HepG2 (cell line): ENCODE measurements at regions not wholly inside any gene's neighbourhood (a gene's known extent, or its start where the extent isn't known, plus 50 kb on each side); places are given as distances from the start of the nearest gene placed in this dataset.

ENCODE experiments used
- ATAC-seq: fragments of 200-7000 bp; cut with Tn5 transposase; 3 replicates; pipeline ENCODE4 v1.9.1; 2020; ENCODE audit warnings: mild to moderate bottlenecking, moderate library complexity
- BruUV-seq: library from RNA; stranded (reverse); fragments of 400-500 nt; replicated peaks from 2 replicates; lab custom pipeline; 2021; lab: Mats Ljungman, UMichigan
- CTCF ChIA-PET: fragments of 300-600 bp; formaldehyde crosslinking; extraction: SDS; loops from one replicate; lab custom pipeline; 2021; ENCODE audit warnings: low total read pairs, inconsistent platforms, low intra/inter-chr PET ratio; lab: Yijun Ruan, JAX
- POLR2A ChIA-PET: fragments of 350-600 bp; sonication (Branson Sonifier 250); formaldehyde crosslinking; loops from one replicate; lab custom pipeline; 2020; ENCODE audit warnings: antibody characterized with exemption, inconsistent platforms; lab: Yijun Ruan, JAX
- DNase-seq: peaks from one replicate; pipeline ENCODE4 v3.0.0-alpha.2; 2015; ENCODE audit warnings: low spot score
- FAIRE-seq: peaks from 3 replicates; lab custom pipeline; 2011; peaks lifted over from hg19 to GRCh38; lab: Jason Lieb, UNC
- H2AFZ ChIP-seq: one replicate; pipeline ENCODE4 v1.6.1; 2011; ENCODE audit warnings: low read length, inconsistent platforms
- H3K27ac ChIP-seq: fragments of 300-600 bp; 3 replicates; pipeline ENCODE4 v1.8.0; 2011; ENCODE audit warnings: mixed run types, mild to moderate bottlenecking, mixed read lengths, low read length, inconsistent platforms; ENCODE audit not compliant: insufficient read depth; ENCODE audit errors: extremely low read length
- H3K27me3 ChIP-seq, 2 experiments: fragments of 200-600 bp in 1 of 2; 2 replicates in 1 of 2; 3 replicates in 1 of 2; pipeline versions ENCODE4 v1.6.0 to v1.8.0; 2011; ENCODE audit warnings: low read length in 2 of 2, mild to moderate bottlenecking in 2 of 2, moderate library complexity in 2 of 2, inconsistent platforms in 1 of 2; ENCODE audit not compliant: insufficient read depth in 2 of 2, control insufficient read depth in 1 of 2
- H3K36me3 ChIP-seq, 2 experiments: fragments of 200-600 bp in 1 of 2; replicated peaks in 1 of 2; 2 replicates in 1 of 2; 3 replicates in 1 of 2; pipeline versions ENCODE4 v1.5.1 to v1.8.0; 2011; ENCODE audit warnings: low read length in 2 of 2, inconsistent platforms in 1 of 2; ENCODE audit not compliant: insufficient read depth in 2 of 2, control insufficient read depth in 1 of 2
- H3K4me1 ChIP-seq: 2 replicates; pipeline ENCODE4 v1.5.1; 2012; ENCODE audit warnings: low read length, inconsistent platforms; ENCODE audit not compliant: insufficient read depth
- H3K4me2 ChIP-seq: 2 replicates; pipeline ENCODE4 v1.6.0; 2011; ENCODE audit warnings: low read depth, low read length, inconsistent platforms
- H3K4me3 ChIP-seq, 3 experiments: fragments of 200-600 bp in 1 of 3; sonication (generic), shearing (Covaris generic) in 1 of 3; replicated peaks in 1 of 3; 2 replicates each; pipeline ENCODE4 v1.5.1; 2011 to 2016; ENCODE audit warnings: low read length in 3 of 3, inconsistent platforms in 2 of 3, low read depth in 2 of 3, mild to moderate bottlenecking in 2 of 3, control low read depth in 1 of 3, mixed read lengths in 1 of 3; ENCODE audit not compliant: insufficient read depth in 1 of 3
- H3K79me2 ChIP-seq: one replicate; pipeline ENCODE4 v1.6.1; 2011; ENCODE audit warnings: low read length, inconsistent platforms; ENCODE audit not compliant: insufficient read depth
- H3K9ac ChIP-seq: 2 replicates; pipeline ENCODE4 v1.6.0; 2011; ENCODE audit warnings: mild to moderate bottlenecking, low read depth, low read length, inconsistent platforms; ENCODE audit not compliant: insufficient read depth
- H3K9me3 ChIP-seq: 2 replicates; pipeline ENCODE4 v1.5.1; 2012; ENCODE audit warnings: mild to moderate bottlenecking, low read length
- H4K20me1 ChIP-seq: 2 replicates; pipeline ENCODE4 v1.6.0; 2011; ENCODE audit warnings: inconsistent platforms, mild to moderate bottlenecking, low read length, moderate library complexity; ENCODE audit not compliant: insufficient read depth
- BRD4 ChIP-seq: sonication (generic); formaldehyde crosslinking; IDR thresholded peaks from 2 replicates; pipeline ENCODE4 v1.4.0; 2020; ENCODE audit warnings: missing genetic modification reagents
- CAMTA2 ChIP-seq: sonication (generic); formaldehyde crosslinking; IDR thresholded peaks from 2 replicates; pipeline ENCODE4 v1.4.0; 2020; ENCODE audit warnings: mild to moderate bottlenecking, missing genetic modification reagents, borderline replicate concordance
- CSRNP1 ChIP-seq: sonication (generic); formaldehyde crosslinking; IDR thresholded peaks from 2 replicates; pipeline ENCODE4 v1.8.1; 2023; ENCODE audit warnings: mild to moderate bottlenecking, missing genetic modification reagents
- GPBP1L1 ChIP-seq: sonication (generic); formaldehyde crosslinking; IDR thresholded peaks from 2 replicates; pipeline ENCODE4 v1.5.0; 2020; ENCODE audit warnings: mild to moderate bottlenecking, missing genetic modification reagents
- HIVEP1 ChIP-seq: sonication (generic); formaldehyde crosslinking; IDR thresholded peaks from 2 replicates; pipeline ENCODE4 v1.4.0; 2020; ENCODE audit warnings: mild to moderate bottlenecking, missing genetic modification reagents
- HOXA3 ChIP-seq: sonication (generic); formaldehyde crosslinking; IDR thresholded peaks from 2 replicates; pipeline ENCODE4 v1.5.0; 2020; ENCODE audit warnings: missing genetic modification reagents
- NR1H2 ChIP-seq: sonication (generic); formaldehyde crosslinking; IDR thresholded peaks from 2 replicates; pipeline ENCODE4 v1.8.1; 2022; ENCODE audit warnings: low read depth, missing genetic modification reagents, borderline replicate concordance
- PITX1 ChIP-seq: sonication (generic); formaldehyde crosslinking; IDR thresholded peaks from 2 replicates; pipeline ENCODE4 v1.5.1; 2020; ENCODE audit warnings: mild to moderate bottlenecking, missing genetic modification reagents
- PRDM4 ChIP-seq: sonication (generic); formaldehyde crosslinking; IDR thresholded peaks from 2 replicates; pipeline ENCODE4 v1.9.0; 2021; ENCODE audit warnings: missing genetic modification reagents, borderline replicate concordance
- RXRA ChIP-seq: sonication (generic); formaldehyde crosslinking; IDR thresholded peaks from 2 replicates; pipeline ENCODE4 v1.5.1; 2020; ENCODE audit warnings: missing genetic modification reagents
- TGIF2 ChIP-seq: IDR thresholded peaks from 2 replicates; pipeline ENCODE4 v1.6.1; 2016; ENCODE audit warnings: control low read depth, missing compliant biosample characterization
- XRCC5 ChIP-seq: fragments of 200-400 bp; formaldehyde crosslinking; optimal IDR thresholded peaks from 2 replicates; pipeline ENCODE3; 2017; ENCODE audit warnings: mild to moderate bottlenecking, low read length
- ZFYVE20 ChIP-seq: sonication (generic); formaldehyde crosslinking; IDR thresholded peaks from 2 replicates; pipeline ENCODE4 v1.8.0; 2023; ENCODE audit warnings: low read depth, mild to moderate bottlenecking, moderate library complexity, missing genetic modification reagents, borderline replicate concordance
- ZNF335 ChIP-seq: sonication (generic); formaldehyde crosslinking; IDR thresholded peaks from 2 replicates; pipeline ENCODE4 v1.4.0; 2020; ENCODE audit warnings: missing genetic modification reagents
- ZNF549 ChIP-seq: sonication (generic); formaldehyde crosslinking; IDR thresholded peaks from 2 replicates; pipeline ENCODE4 v1.5.0; 2020; ENCODE audit warnings: missing genetic modification reagents
- ZNF567 ChIP-seq: sonication (generic); formaldehyde crosslinking; IDR thresholded peaks from 2 replicates; pipeline ENCODE4 v1.8.1; 2023; ENCODE audit warnings: mild to moderate bottlenecking, missing genetic modification reagents, borderline replicate concordance
- in situ Hi-C: cut with HindIII; loops from 2 replicates; pipeline ENCODE4 v1.10.0; 2017; ENCODE audit warnings: low pct_unique_long_range_greater_than_20kb; ENCODE audit not compliant: extremely low pct_ligation_motif_present
- intact Hi-C: fragments of 100-400 bp; cut with micrococcal nuclease; formaldehyde crosslinking; loops from one replicate; pipeline ENCODE4 v1.10.0; 2022; ENCODE audit not compliant: unreplicated experiment

- BruUV-seq, result no TSS peak
- Histone ChIP-seq H3K4me2 (no peak overlapping the region), H3K27ac (no peak overlapping the region), H3K9me3 (no peaks in the 10 kb centered on the region), H3K9ac (no peak overlapping the region), H3K79me2 (no peaks in the 10 kb centered on the region), H2AFZ (no peak overlapping the region), H3K4me1 (no peaks in the 10 kb centered on the region), H3K36me3 (no peaks in the 10 kb centered on the region), H3K27me3 (no peaks in the 10 kb centered on the region), H3K4me3 (no peak overlapping the region), H4K20me1 (no peaks in the 10 kb centered on the region)
- in situ Hi-C loops, result no loop called here
- ChIA-PET CTCF (no interaction called here), POLR2A (no interaction called here)
- intact Hi-C loops, result no loop called here
- no peak for TF ChIP-seq CSRNP1 (CRISPR knock-in tag)
- no peak for TF ChIP-seq ZNF549
- no peak for TF ChIP-seq CAMTA2 (CRISPR knock-in tag)
- TF ChIP-seq HIVEP1 (CRISPR knock-in tag), result no peak
- TF ChIP-seq HOXA3 (CRISPR knock-in tag), result no peak
- no peak for TF ChIP-seq RXRA (CRISPR knock-in tag)
- TF ChIP-seq ZFYVE20, result no peak
- TF ChIP-seq XRCC5, result no peak
- TF ChIP-seq ZNF567 (CRISPR knock-in tag), result no peak
- no peak for TF ChIP-seq BRD4 (CRISPR knock-in tag)
- TF ChIP-seq NR1H2 (CRISPR knock-in tag), result no peak
- TF ChIP-seq ZNF335 (CRISPR knock-in tag), result no peak
- no peak for TF ChIP-seq TGIF2 (CRISPR knock-in tag)
- no peak for TF ChIP-seq PITX1 (CRISPR knock-in tag)
- no peak for TF ChIP-seq GPBP1L1 (CRISPR knock-in tag)
- no peak for TF ChIP-seq PRDM4 (CRISPR knock-in tag)
- no peak for FAIRE-seq
- no peak for ATAC-seq
- DNase-seq, result no peak
Measured at GRCh38 chr12:90045559-90045958, 336.9 kb upstream of the ATP2B1 start.
